Kidney epithelial cell (primary cell): ENCODE measurements at regions not wholly inside any gene's neighbourhood (a gene's known extent, or its start where the extent isn't known, plus 50 kb on each side); places are given as distances from the start of the nearest gene placed in this dataset.

Experiments
- DNase-seq: peaks from one replicate; pipeline ENCODE4 v3.0.0-alpha.2; 2010; ENCODE audit warnings: low read depth
- H3K27me3 ChIP-seq: 2 replicates; pipeline ENCODE4 v1.6.0; 2011; ENCODE audit warnings: low read length; ENCODE audit not compliant: control insufficient read depth, insufficient read depth
- H3K36me3 ChIP-seq: 2 replicates; pipeline ENCODE4 v1.5.1; 2011; ENCODE audit warnings: low read length; ENCODE audit not compliant: control insufficient read depth, insufficient read depth
- H3K4me3 ChIP-seq: 2 replicates; pipeline ENCODE4 v1.5.1; 2011; ENCODE audit warnings: low read depth, mild to moderate bottlenecking, control low read depth, low read length
- TF ChIP-seq, protein P1 (sequence below): IDR thresholded peaks from 2 replicates; pipeline ENCODE4 v1.5.1; 2011; ENCODE audit warnings: mild to moderate bottlenecking, moderate library complexity, low read length, control low read depth, inconsistent platforms; ENCODE audit not compliant: insufficient read depth, poor library complexity, severe bottlenecking

DNA sequence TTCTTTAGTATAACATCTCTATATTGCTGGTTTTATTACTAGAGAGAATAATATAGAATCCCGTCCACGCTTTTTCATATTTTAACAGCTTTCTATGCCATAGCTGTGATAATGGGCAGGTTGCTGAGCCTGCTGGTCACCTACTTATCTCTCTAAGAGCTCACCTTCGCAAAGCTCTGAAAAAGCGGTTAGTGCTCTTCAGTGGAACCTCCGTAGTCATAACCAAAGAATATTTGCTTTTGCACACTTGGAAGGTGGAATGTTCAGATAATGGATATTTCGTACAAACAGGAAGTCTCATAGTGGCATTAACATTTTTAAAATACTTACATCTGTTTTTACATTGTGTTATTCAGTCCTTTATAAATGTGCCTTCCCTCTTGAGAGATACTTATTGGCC, 388.9 kb upstream of the ANO3 start:
- DNase-seq, result no peak
- Histone ChIP-seq H3K27me3 (no peaks in the 10 kb centered on the region), H3K4me3 (no peak overlapping the region), H3K36me3 (no peaks in the 10 kb centered on the region)
- TF ChIP-seq, protein P1, sequence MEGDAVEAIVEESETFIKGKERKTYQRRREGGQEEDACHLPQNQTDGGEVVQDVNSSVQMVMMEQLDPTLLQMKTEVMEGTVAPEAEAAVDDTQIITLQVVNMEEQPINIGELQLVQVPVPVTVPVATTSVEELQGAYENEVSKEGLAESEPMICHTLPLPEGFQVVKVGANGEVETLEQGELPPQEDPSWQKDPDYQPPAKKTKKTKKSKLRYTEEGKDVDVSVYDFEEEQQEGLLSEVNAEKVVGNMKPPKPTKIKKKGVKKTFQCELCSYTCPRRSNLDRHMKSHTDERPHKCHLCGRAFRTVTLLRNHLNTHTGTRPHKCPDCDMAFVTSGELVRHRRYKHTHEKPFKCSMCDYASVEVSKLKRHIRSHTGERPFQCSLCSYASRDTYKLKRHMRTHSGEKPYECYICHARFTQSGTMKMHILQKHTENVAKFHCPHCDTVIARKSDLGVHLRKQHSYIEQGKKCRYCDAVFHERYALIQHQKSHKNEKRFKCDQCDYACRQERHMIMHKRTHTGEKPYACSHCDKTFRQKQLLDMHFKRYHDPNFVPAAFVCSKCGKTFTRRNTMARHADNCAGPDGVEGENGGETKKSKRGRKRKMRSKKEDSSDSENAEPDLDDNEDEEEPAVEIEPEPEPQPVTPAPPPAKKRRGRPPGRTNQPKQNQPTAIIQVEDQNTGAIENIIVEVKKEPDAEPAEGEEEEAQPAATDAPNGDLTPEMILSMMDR, result no peak

DNA sequence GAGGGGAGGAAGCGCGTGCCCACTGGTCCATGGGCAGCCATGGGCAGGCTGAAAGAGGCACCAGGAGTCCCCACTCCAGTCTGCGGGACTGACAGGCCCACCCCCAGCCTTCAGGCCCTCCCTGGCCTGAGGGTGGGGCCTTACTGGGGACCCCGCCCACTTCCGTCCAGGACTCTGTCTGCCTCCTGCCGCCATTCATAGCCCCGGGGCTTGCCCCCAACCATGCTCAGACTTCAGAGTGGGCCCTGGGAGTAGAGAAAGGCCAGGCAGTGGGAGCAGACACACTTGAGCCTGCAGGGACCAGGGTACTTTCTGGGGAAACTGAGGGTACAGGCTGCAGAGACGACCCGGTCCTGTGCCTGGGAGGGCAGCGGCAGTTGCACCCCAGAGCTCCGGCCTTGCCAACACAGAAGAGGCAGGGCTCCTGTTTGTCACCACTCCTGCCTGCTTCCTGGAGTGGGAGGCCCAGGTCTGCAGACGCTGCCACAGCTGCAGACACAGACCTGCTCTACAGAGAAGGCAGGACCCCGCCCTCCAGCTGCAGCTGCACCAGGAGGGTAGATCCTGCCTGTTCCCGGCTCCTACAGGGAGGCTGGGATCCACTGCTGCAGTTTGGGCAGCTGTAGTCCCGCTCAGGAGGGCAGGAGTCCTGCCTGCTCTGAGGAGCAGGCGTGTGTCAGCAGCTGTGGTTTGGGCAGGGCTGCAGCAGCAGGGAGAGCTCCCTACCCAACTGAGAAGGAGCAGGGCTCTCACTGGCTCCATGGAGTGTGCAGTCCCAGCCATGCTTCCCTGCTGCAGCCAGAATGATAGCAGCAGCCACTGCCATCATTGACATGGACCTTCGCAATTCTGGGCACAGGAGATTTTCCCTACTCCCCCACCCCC, 387.9 kb upstream of the ANO3 start:
- no peak overlapping the region for H3K4me3 ChIP-seq
- H3K36me3 ChIP-seq, result no peaks in the 10 kb centered on the region
- TF ChIP-seq, protein P1, result no peak
- no peaks in the 10 kb centered on the region for H3K27me3 ChIP-seq
- DNase-seq, result no peak

DNA sequence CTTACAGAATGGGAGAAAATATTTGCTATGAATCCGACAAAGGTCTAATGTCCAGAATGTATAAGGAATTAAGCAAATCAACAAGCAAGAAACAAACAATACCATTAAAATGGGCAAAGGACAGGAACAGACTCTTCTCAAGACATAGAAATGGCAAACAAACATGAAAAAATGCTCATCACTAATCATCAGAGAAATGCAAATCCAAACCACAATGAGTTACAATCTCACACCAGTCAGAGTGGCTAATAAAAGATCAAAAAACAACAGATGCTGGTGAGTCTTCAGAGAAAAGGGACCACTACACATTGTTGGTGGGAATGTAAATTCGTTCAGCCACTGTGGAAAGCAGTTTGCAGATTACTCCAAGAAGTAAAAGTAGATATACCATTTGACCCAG, 382.0 kb upstream of the ANO3 start:
- H3K4me3 ChIP-seq, result no peak overlapping the region
- TF ChIP-seq, protein P1, result no peak
- no peak for DNase-seq
- no peaks in the 10 kb centered on the region for H3K36me3 ChIP-seq
- H3K27me3 ChIP-seq, result no peaks in the 10 kb centered on the region

DNA sequence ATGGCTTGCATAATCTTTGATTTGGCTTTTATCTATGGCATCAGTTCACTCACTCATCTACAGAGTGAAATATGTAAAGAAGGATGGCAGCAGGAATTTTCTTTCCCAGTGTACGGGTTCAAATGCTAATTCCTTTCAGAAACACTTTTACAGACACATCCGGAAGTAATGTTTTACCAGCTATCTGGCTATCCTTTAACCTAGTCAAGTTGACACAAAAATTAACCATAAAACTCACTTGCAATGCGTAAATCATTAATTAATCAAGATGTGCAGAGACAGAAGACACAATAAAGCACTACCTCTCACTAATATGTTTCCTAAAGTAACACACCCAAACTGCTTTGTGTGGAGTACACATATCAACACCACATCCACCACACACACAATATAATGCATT, 378.9 kb upstream of the ANO3 start:
- H3K27me3 ChIP-seq, result no peaks in the 10 kb centered on the region
- H3K36me3 ChIP-seq, result no peaks in the 10 kb centered on the region
- H3K4me3 ChIP-seq, result no peak overlapping the region
- TF ChIP-seq, protein P1, result no peak
- no peak for DNase-seq

DNA sequence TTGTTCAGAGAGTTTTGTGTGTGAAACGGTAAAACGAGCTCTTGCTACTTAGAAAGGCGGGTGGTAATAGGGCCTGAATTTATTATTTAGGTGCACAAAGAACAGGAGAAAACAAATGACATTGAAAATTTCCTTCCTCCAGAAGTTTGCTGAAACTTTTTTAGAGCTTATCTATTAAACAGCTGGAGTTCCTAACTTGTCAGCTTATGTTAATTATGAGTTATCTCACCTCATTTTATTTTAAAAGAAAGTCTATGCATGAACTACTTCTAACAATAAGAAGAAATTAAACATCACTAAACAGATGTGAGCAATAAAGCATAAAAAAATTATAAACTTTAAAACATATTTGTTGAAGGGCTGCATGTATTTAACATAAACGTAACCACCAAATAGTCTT, 373.9 kb upstream of the ANO3 start:
- TF ChIP-seq, protein P1, result no peak
- Histone ChIP-seq H3K36me3 (no peaks in the 10 kb centered on the region), H3K4me3 (no peak overlapping the region), H3K27me3 (no peaks in the 10 kb centered on the region)
- no peak for DNase-seq

DNA sequence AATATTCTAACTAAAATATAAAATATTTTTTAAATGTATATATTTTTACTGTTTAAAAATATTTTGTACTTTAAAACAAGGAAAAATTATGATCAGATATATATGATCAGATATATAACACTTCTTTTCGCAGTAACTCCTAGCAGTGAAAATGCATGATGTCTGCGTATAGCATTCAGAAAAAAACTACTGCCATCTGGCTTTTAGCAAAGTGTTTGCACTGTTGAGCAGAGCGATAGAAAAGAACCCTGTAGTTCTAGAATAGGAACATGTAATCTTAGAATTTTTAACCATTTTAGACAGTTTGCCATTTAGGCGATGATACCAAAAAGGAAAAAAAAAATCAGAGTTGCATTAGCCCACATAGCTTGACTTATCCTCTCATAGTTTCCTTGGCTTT, 370.4 kb upstream of the ANO3 start:
- Histone ChIP-seq H3K27me3 (no peaks in the 10 kb centered on the region), H3K4me3 (no peak overlapping the region), H3K36me3 (no peaks in the 10 kb centered on the region)
- DNase-seq, result no peak
- TF ChIP-seq, protein P1, result no peak
